B cell (primary cell): ENCODE measurements at regions not wholly inside any gene's neighbourhood (a gene's known extent, or its start where the extent isn't known, plus 50 kb on each side); places are given as distances from the start of the nearest gene placed in this dataset.

Source experiments
- ATAC-seq: fragments of 200-7000 bp; cut with Tn5 transposase; one replicate; pipeline ENCODE4 v1.10.0; 2021; ENCODE audit warnings: low read depth, mild to moderate bottlenecking, moderate number of reproducible peaks, moderate library complexity
- CTCF ChIA-PET: fragments of 350-600 bp; sonication (Branson Sonifier 250); formaldehyde crosslinking; loops from one replicate; lab custom pipeline; 2021; ENCODE audit warnings: antibody characterized with exemption, inconsistent platforms; lab: Charles Lee
- POLR2A ChIA-PET: fragments of 350-600 bp; sonication (Branson Sonifier 250); formaldehyde crosslinking; loops from one replicate; lab custom pipeline; 2021; ENCODE audit warnings: antibody characterized with exemption; lab: Charles Lee
- DNase-seq: peaks from one replicate; pipeline ENCODE4 v3.0.0; 2013
- H2AFZ ChIP-seq: 2 replicates; pipeline ENCODE4 v1.6.1; 2012; ENCODE audit warnings: mild to moderate bottlenecking, low read depth, low read length; ENCODE audit not compliant: insufficient read depth, poor library complexity, severe bottlenecking
- H3K27ac ChIP-seq, 2 donors: 1 replicate in 1 of 2; 2 replicates in 1 of 2; pipeline ENCODE4 v1.5.1; 2012 to 2013; ENCODE audit warnings: low read length in 2 of 2, mild to moderate bottlenecking in 2 of 2, moderate library complexity in 1 of 2
- H3K27me3 ChIP-seq, 4 experiments: fragments of 200-600 bp in 1 of 4; sonication (generic) in 1 of 4; replicated peaks in 1 of 4; 1 replicate in 2 of 4; 2 replicates in 2 of 4; pipeline versions ENCODE4 v1.6.1 to v1.7.0; 2013 to 2016; ENCODE audit warnings: low read length in 3 of 4, mild to moderate bottlenecking in 2 of 4, mixed read lengths in 1 of 4, moderate library complexity in 1 of 4; ENCODE audit not compliant: insufficient read depth in 4 of 4, control insufficient read depth in 3 of 4; ENCODE audit errors: control extremely low read depth in 1 of 4
- H3K36me3 ChIP-seq, 2 experiments: replicated peaks in 1 of 2; 1 replicate in 1 of 2; 2 replicates in 1 of 2; pipeline versions ENCODE4 v1.6.1 to v1.7.1; 2013; ENCODE audit warnings: low read length in 1 of 2; ENCODE audit not compliant: insufficient read depth in 2 of 2, control insufficient read depth in 1 of 2; ENCODE audit errors: control extremely low read depth in 1 of 2, extremely low read depth in 1 of 2
- H3K4me1 ChIP-seq, 2 donors: fragments of 200-600 bp in 1 of 2; sonication (generic) in 1 of 2; 1 replicate in 1 of 2; 2 replicates in 1 of 2; pipeline versions ENCODE4 v1.5.1 to v1.6.1; 2013 to 2017; ENCODE audit warnings: low read length in 2 of 2; ENCODE audit not compliant: control insufficient read depth in 2 of 2, insufficient read depth in 2 of 2
- H3K4me2 ChIP-seq: replicated peaks from 2 replicates; pipeline ENCODE3; 2012; ENCODE audit warnings: mild to moderate bottlenecking, low read depth, low read length; ENCODE audit not compliant: poor library complexity, severe bottlenecking
- H3K4me3 ChIP-seq, 5 experiments: fragments of 200-600 bp in 1 of 5; sonication (generic) in 1 of 5; 1 replicate in 3 of 5; 2 replicates in 2 of 5; pipeline versions ENCODE4 v1.5.1 to v1.7.0; 2011 to 2016; ENCODE audit warnings: low read length in 4 of 5, mild to moderate bottlenecking in 4 of 5, low read depth in 2 of 5, control low read depth in 1 of 5, moderate library complexity in 1 of 5; ENCODE audit not compliant: insufficient read depth in 1 of 5; ENCODE audit errors: control extremely low read depth in 1 of 5, extremely low read depth in 1 of 5
- H3K79me2 ChIP-seq: fragments of 200-600 bp; sonication (generic); one replicate; pipeline ENCODE4 v1.6.0; 2016; ENCODE audit warnings: low read length; ENCODE audit not compliant: control insufficient read depth, insufficient read depth
- H3K9ac ChIP-seq: fragments of 200-600 bp; sonication (generic); 2 replicates; pipeline ENCODE4 v1.6.1; 2017; ENCODE audit warnings: mild to moderate bottlenecking, low read length, moderate library complexity
- H3K9me3 ChIP-seq, 3 donors: one replicate each; pipeline versions ENCODE4 v1.6.1 to v1.7.1; 2013; ENCODE audit warnings: low read length in 2 of 3; ENCODE audit not compliant: control insufficient read depth in 2 of 3, insufficient read depth in 1 of 3; ENCODE audit errors: control extremely low read depth in 1 of 3
- H4K20me1 ChIP-seq: 2 replicates; pipeline ENCODE4 v1.6.0; 2012; ENCODE audit warnings: mild to moderate bottlenecking, low read length; ENCODE audit not compliant: insufficient read depth, control insufficient read depth, poor library complexity, severe bottlenecking
- H3K27ac Mint-ChIP-seq: one replicate; pipeline ENCODE4 v1.8.0; 2021; ENCODE audit warnings: mixed read lengths
- H3K27me3 Mint-ChIP-seq: one replicate; pipeline ENCODE4 v1.8.0; 2021; ENCODE audit warnings: mixed read lengths
- H3K4me1 Mint-ChIP-seq: one replicate; pipeline ENCODE4 v1.8.0; 2021; ENCODE audit warnings: mixed read lengths
- H3K4me3 Mint-ChIP-seq: one replicate; pipeline ENCODE4 v1.8.0; 2021; ENCODE audit warnings: mixed read lengths
- H3K9me3 Mint-ChIP-seq: one replicate; pipeline ENCODE4 v1.8.0; 2022; ENCODE audit warnings: mixed read lengths; ENCODE audit not compliant: insufficient read depth
- CTCF ChIP-seq: fragments of 200-600 bp; IDR thresholded peaks from one replicate; pipeline ENCODE4 v1.8.0; 2022; ENCODE audit warnings: antibody characterized with exemption, mild to moderate bottlenecking
- EZH2 ChIP-seq: IDR thresholded peaks from 2 replicates; pipeline ENCODE4 v1.6.1; 2012; ENCODE audit warnings: borderline replicate concordance, low read depth, mild to moderate bottlenecking, moderate library complexity, low read length; ENCODE audit not compliant: insufficient read depth, poor library complexity, severe bottlenecking
- WGBS: methylation state at CpG from one replicate; pipeline ENCODE4 v1.1.5; 2013; ENCODE audit warnings: missing lambda C conversion rate; ENCODE audit not compliant: insufficient coverage; 5-methylcytosine and 5-hydroxymethylcytosine counted together
- intact Hi-C: fragments of 100-400 bp; cut with micrococcal nuclease; formaldehyde crosslinking; loops from one replicate; pipeline ENCODE4 v1.10.0; 2022

- no peak for TF ChIP-seq EZH2
- no peak for TF ChIP-seq CTCF
- peaks cover 14% of the 10 kb centered on the region for H3K27me3 Mint-ChIP-seq
- H3K9ac ChIP-seq = no peak overlapping the region
- no peaks in the 10 kb centered on the region for H3K79me2 ChIP-seq
- H3K4me3 ChIP-seq = no peak overlapping the region
- H3K27ac ChIP-seq = no peak overlapping the region
- no peak overlapping the region for H3K4me2 ChIP-seq
- intact Hi-C loops = no loop called here
- peaks cover 0 to 4% (median 0%) of the 10 kb centered on the region in 3 donors for H3K9me3 ChIP-seq
- no peaks in the 10 kb centered on the region for H3K4me1 Mint-ChIP-seq
- CTCF ChIA-PET = no interaction called here
- ATAC-seq = no peak
- no peaks in the 10 kb centered on the region for H4K20me1 ChIP-seq
- H3K27me3 ChIP-seq = peaks cover 0 to 5% (median 0%) of the 10 kb centered on the region in 4 experiments
- DNase-seq = no peak
- H3K36me3 ChIP-seq = no peaks in the 10 kb centered on the region
- POLR2A ChIA-PET = no interaction called here
- no peak overlapping the region for H2AFZ ChIP-seq
- H3K4me3 Mint-ChIP-seq = no peak overlapping the region
- H3K27ac Mint-ChIP-seq = no peak overlapping the region
- no peaks in the 10 kb centered on the region for H3K4me1 ChIP-seq
- 100% methylated on average over 1 of the region's 4 CpGs for WGBS
- no peaks in the 10 kb centered on the region for H3K9me3 Mint-ChIP-seq
Measured at GRCh38 chr17:6286233-6286632, 148.7 kb downstream of the AIPL1 start.

GRCh38 chr17:6285486-6285885, 149.4 kb downstream of the AIPL1 start:
- ChIA-PET CTCF (no interaction called here), POLR2A (no interaction called here)
- H2AFZ ChIP-seq = no peak overlapping the region
- H3K36me3 ChIP-seq = no peaks in the 10 kb centered on the region
- Mint-ChIP-seq H3K27me3 (peaks cover 16% of the 10 kb centered on the region), H3K9me3 (no peaks in the 10 kb centered on the region), H3K4me1 (no peaks in the 10 kb centered on the region), H3K4me3 (no peak overlapping the region), H3K27ac (no peak overlapping the region)
- H3K27me3 ChIP-seq = peaks cover 0 to 5% (median 0%) of the 10 kb centered on the region in 4 experiments
- no peaks in the 10 kb centered on the region for H3K79me2 ChIP-seq
- ATAC-seq = no peak
- no peaks in the 10 kb centered on the region for H3K4me1 ChIP-seq
- intact Hi-C loops = no loop called here
- H3K9ac ChIP-seq = no peak overlapping the region
- no peaks in the 10 kb centered on the region for H4K20me1 ChIP-seq
- no peak overlapping the region for H3K4me3 ChIP-seq
- H3K27ac ChIP-seq = no peak overlapping the region
- DNase-seq = no peak
- H3K4me2 ChIP-seq = no peak overlapping the region
- TF ChIP-seq CTCF (no peak), EZH2 (no peak)
- peaks cover 0 to 6% (median 0%) of the 10 kb centered on the region in 3 donors for H3K9me3 ChIP-seq
